BJ (cell line): ENCODE measurements at regions not wholly inside any gene's neighbourhood (a gene's known extent, or its start where the extent isn't known, plus 50 kb on each side); places are given as distances from the start of the nearest gene placed in this dataset.

Source experiments
- CTCF ChIA-PET: fragments of 350-600 bp; formaldehyde crosslinking; extraction: SDS; loops from one replicate; lab custom pipeline; 2021; ENCODE audit warnings: antibody characterized with exemption, inconsistent platforms; lab: Yijun Ruan, JAX
- POLR2A ChIA-PET: fragments of 300-600 bp; sonication (Branson Sonifier 250); formaldehyde crosslinking; extraction: SDS; loops from one replicate; lab custom pipeline; 2021; ENCODE audit warnings: antibody characterized with exemption; lab: Charles Lee
- DNase-seq: peaks from one replicate; pipeline ENCODE4 v3.0.0-alpha.2; 2011; ENCODE audit warnings: low read depth
- H3K27me3 ChIP-seq: 2 replicates; pipeline ENCODE4 v1.6.0; 2011; ENCODE audit warnings: low read length; ENCODE audit not compliant: control insufficient read depth, insufficient read depth
- H3K36me3 ChIP-seq: 2 replicates; pipeline ENCODE4 v1.5.1; 2011; ENCODE audit warnings: low read length; ENCODE audit not compliant: control insufficient read depth, insufficient read depth
- H3K4me3 ChIP-seq: 2 replicates; pipeline ENCODE4 v1.5.1; 2011; ENCODE audit warnings: low read depth, mild to moderate bottlenecking, control low read depth, low read length
- CTCF ChIP-seq: IDR thresholded peaks from 2 replicates; pipeline ENCODE4 v1.5.1; 2011; ENCODE audit warnings: low read depth, mild to moderate bottlenecking, control low read depth, inconsistent platforms, low read length, moderate library complexity; ENCODE audit not compliant: insufficient read depth

DNA sequence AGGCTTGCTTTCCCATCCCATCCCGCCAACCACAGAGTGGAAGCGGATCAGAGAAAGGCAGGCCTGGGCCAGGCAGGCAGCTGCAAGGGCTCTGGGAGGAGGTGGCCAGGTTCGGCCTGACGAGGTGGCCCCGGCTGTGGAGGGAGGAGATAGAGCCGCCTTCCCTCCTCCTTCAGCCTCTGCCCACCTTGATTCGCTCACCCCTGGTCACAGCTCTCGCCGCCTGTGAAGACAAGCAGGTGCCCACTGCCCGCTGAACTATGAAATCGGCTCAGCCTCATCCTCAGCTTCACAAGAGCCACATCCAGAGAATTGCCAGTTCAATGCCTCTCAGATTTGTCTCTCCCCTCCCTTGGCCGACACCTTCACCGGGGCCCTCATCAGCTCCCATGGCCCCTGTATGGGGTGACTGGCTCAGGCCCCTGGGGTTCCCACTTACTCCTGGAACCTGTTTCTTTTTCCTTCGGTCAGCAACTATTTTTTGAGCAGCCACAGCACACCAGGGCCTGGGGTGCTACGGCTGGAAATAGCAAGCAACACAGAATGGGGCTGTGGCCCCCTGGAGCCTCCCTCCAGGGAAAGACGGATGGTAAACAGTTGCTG lies 80.0 kb upstream of the CHST15 start:
- POLR2A ChIA-PET: no interaction called here
- H3K27me3 ChIP-seq: peaks cover 9% of the 10 kb centered on the region
- DNase-seq: no peak

GRCh38 chr10:124172181-124172916 lies 79.0 kb upstream of the CHST15 start:
- no peak for DNase-seq
- TF ChIP-seq CTCF: no peak
- Histone ChIP-seq H3K36me3 (no peaks in the 10 kb centered on the region), H3K27me3 (peaks cover 8% of the 10 kb centered on the region), H3K4me3 (no peak overlapping the region)
- CTCF ChIA-PET: no interaction called here
- POLR2A ChIA-PET: no interaction called here

More for the DNA sequence above, 80.0 kb upstream of the CHST15 start:
- TF ChIP-seq CTCF: no peak
- no peak overlapping the region for H3K4me3 ChIP-seq
- no peaks in the 10 kb centered on the region for H3K36me3 ChIP-seq
- CTCF ChIA-PET: no interaction called here

GRCh38 chr10:124171561-124171960 lies 78.2 kb upstream of the CHST15 start:
- no peak for DNase-seq
- CTCF ChIA-PET: no interaction called here

GRCh38 chr10:124170631-124171030 lies 77.2 kb upstream of the CHST15 start:
- Histone ChIP-seq H3K4me3 (no peak overlapping the region), H3K36me3 (no peaks in the 10 kb centered on the region), H3K27me3 (peaks cover 6% of the 10 kb centered on the region)
- no peak for DNase-seq
- TF ChIP-seq CTCF: no peak
- CTCF ChIA-PET: interaction anchor here (0.9 kb wide), 1 partner anchor 9 kb away, joined by 3 read pairs; no protein-coding TSS in a partner anchor
- POLR2A ChIA-PET: no interaction called here

More at GRCh38 chr10:124171561-124171960, 78.2 kb upstream of the CHST15 start:
- TF ChIP-seq CTCF: no peak
- Histone ChIP-seq H3K4me3 (no peak overlapping the region), H3K36me3 (no peaks in the 10 kb centered on the region), H3K27me3 (peaks cover 6% of the 10 kb centered on the region)
- POLR2A ChIA-PET: no interaction called here

GRCh38 chr10:124168991-124169802 lies 75.8 kb upstream of the CHST15 start:
- ChIA-PET POLR2A (no interaction called here), CTCF (no interaction called here)
- no peak for DNase-seq
- no peak for TF ChIP-seq CTCF
- Histone ChIP-seq H3K36me3 (no peaks in the 10 kb centered on the region), H3K4me3 (no peak overlapping the region), H3K27me3 (peaks cover 6% of the 10 kb centered on the region)
